ENCODE measurements at regions not wholly inside any gene's neighbourhood (a gene's known extent, or its start where the extent isn't known, plus 50 kb on each side); places are given as distances from the start of the nearest gene placed in this dataset.

GRCh38 chr2:3097804-3098203 is 279.8 kb downstream of the EIPR1 start:
- TF ChIP-seq EZH2 (IDR thresholded peaks at IDR 0.05; ENCODE audit: low read length, missing control alignments), result no peak
- TF ChIP-seq, protein P1, sequence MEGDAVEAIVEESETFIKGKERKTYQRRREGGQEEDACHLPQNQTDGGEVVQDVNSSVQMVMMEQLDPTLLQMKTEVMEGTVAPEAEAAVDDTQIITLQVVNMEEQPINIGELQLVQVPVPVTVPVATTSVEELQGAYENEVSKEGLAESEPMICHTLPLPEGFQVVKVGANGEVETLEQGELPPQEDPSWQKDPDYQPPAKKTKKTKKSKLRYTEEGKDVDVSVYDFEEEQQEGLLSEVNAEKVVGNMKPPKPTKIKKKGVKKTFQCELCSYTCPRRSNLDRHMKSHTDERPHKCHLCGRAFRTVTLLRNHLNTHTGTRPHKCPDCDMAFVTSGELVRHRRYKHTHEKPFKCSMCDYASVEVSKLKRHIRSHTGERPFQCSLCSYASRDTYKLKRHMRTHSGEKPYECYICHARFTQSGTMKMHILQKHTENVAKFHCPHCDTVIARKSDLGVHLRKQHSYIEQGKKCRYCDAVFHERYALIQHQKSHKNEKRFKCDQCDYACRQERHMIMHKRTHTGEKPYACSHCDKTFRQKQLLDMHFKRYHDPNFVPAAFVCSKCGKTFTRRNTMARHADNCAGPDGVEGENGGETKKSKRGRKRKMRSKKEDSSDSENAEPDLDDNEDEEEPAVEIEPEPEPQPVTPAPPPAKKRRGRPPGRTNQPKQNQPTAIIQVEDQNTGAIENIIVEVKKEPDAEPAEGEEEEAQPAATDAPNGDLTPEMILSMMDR (conservative IDR thresholded peaks at IDR 0.05 in 1 of 2, IDR thresholded peaks at IDR 0.05 in 1 of 2; ENCODE audit: low read depth in 1 of 2, low read length in 2 of 2), result no peak
- Histone ChIP-seq H3K27ac (ENCODE audit: insufficient read depth, low read length) (no peak overlapping the region), H3K9ac (ENCODE audit: insufficient read depth, low read length) (no peak overlapping the region), H3K79me2 (ENCODE audit: control insufficient read depth, insufficient read depth, low read length) (no peaks in the 10 kb centered on the region), H2AFZ (ENCODE audit: low read length) (no peak overlapping the region), H3K4me1 (ENCODE audit: control insufficient read depth, extremely low read depth, insufficient read depth, low read length) (no peaks in the 10 kb centered on the region), H3K9me3 (ENCODE audit: control insufficient read depth, insufficient read depth, low read depth, low read length) (no peaks in the 10 kb centered on the region), H3K4me2 (ENCODE audit: extremely low read depth, insufficient read depth, low read length) (no peak overlapping the region), H3K27me3 (ENCODE audit: control insufficient read depth, insufficient read depth, low read length) (no peaks in the 10 kb centered on the region), H3K36me3 (ENCODE audit: control insufficient read depth, insufficient read depth, low read length) (no peaks in the 10 kb centered on the region), H3K4me3 (replicated peaks in 1 of 4; ENCODE audit: control extremely low read depth in 1 of 4, insufficient read depth in 1 of 4, low read depth in 3 of 4, low read length in 4 of 4) (no peak overlapping the region), H4K20me1 (ENCODE audit: control insufficient read depth, extremely low read depth, insufficient read depth, low read length) (no peaks in the 10 kb centered on the region)
- no peak for DNase-seq (ENCODE audit: low read depth in 2 of 2)

DNA sequence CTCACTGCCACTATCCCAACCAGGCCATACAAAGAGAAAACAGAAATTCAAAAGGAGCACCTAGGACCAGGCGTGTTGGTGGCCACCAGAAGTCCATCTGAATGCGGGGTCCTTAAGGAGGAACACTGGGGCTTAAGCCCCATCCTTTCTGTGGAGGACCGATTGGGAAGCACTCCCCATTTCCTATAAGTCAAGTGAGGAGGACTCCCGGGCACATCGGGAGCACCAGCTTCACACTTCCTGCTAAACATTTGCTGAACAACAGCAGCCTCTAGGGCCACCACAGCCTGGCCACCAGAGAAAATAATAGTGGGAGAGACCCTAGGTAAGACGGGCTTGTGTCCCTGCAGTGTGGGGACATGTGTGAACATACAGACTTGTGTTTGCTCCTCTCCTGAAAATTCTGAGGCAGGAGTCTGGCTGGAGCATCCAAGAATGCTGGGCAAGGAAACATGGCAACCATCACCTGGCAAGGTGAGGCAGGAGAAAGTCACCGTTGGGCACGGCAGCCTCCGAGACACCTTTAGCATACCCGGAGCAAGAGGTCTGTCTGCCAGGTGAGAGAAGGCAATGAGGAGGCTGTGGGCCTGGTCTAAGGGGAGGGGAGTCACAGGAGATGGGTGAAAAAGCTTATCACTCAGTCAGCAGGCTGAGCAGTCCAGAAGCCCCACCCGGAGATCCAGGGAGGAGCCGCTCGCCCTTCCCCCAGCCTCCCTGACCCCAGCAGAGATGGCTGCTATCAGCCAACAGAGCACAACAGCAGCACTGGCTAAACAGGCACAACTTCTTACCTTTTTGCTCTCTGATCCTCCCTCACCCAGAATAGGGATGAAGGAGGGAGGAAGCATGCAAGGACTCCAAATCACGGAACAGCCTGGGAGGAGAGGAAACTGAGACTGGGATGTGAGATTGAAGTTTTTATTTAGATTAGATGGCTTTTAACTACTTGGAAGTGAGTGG is 282.3 kb downstream of the EIPR1 start:
- no peaks in the 10 kb centered on the region for H3K9me3 ChIP-seq (ENCODE audit: control insufficient read depth, insufficient read depth, low read depth, low read length)
- no peak overlapping the region for H3K4me3 ChIP-seq (replicated peaks in 1 of 4; ENCODE audit: control extremely low read depth in 1 of 4, insufficient read depth in 1 of 4, low read depth in 3 of 4, low read length in 4 of 4)
- H3K9ac ChIP-seq (ENCODE audit: insufficient read depth, low read length), result no peak overlapping the region
- H3K36me3 ChIP-seq (ENCODE audit: control insufficient read depth, insufficient read depth, low read length), result no peaks in the 10 kb centered on the region
- TF ChIP-seq EZH2 (IDR thresholded peaks at IDR 0.05; ENCODE audit: low read length, missing control alignments), result no peak
- TF ChIP-seq, protein P1 (conservative IDR thresholded peaks at IDR 0.05 in 1 of 2, IDR thresholded peaks at IDR 0.05 in 1 of 2; ENCODE audit: low read depth in 1 of 2, low read length in 2 of 2), result no peak
- H2AFZ ChIP-seq (ENCODE audit: low read length), result no peak overlapping the region
- no peak overlapping the region for H3K27ac ChIP-seq (ENCODE audit: insufficient read depth, low read length)
- H3K79me2 ChIP-seq (ENCODE audit: control insufficient read depth, insufficient read depth, low read length), result no peaks in the 10 kb centered on the region
- no peaks in the 10 kb centered on the region for H3K4me1 ChIP-seq (ENCODE audit: control insufficient read depth, extremely low read depth, insufficient read depth, low read length)
- no peak for DNase-seq (ENCODE audit: low read depth in 2 of 2)
- no peaks in the 10 kb centered on the region for H4K20me1 ChIP-seq (ENCODE audit: control insufficient read depth, extremely low read depth, insufficient read depth, low read length)
- H3K4me2 ChIP-seq (ENCODE audit: extremely low read depth, insufficient read depth, low read length), result no peak overlapping the region
- no peaks in the 10 kb centered on the region for H3K27me3 ChIP-seq (ENCODE audit: control insufficient read depth, insufficient read depth, low read length)

- TF ChIP-seq EZH2 (IDR thresholded peaks at IDR 0.05; ENCODE audit: low read length, missing control alignments), result no peak
- TF ChIP-seq, protein P1 (conservative IDR thresholded peaks at IDR 0.05 in 1 of 2, IDR thresholded peaks at IDR 0.05 in 1 of 2; ENCODE audit: low read depth in 1 of 2, low read length in 2 of 2), result no peak
- Histone ChIP-seq H3K4me3 (replicated peaks in 1 of 4; ENCODE audit: control extremely low read depth in 1 of 4, insufficient read depth in 1 of 4, low read depth in 3 of 4, low read length in 4 of 4) (no peak overlapping the region), H3K27me3 (ENCODE audit: control insufficient read depth, insufficient read depth, low read length) (no peaks in the 10 kb centered on the region), H4K20me1 (ENCODE audit: control insufficient read depth, extremely low read depth, insufficient read depth, low read length) (no peaks in the 10 kb centered on the region), H3K4me2 (ENCODE audit: extremely low read depth, insufficient read depth, low read length) (no peak overlapping the region), H3K79me2 (ENCODE audit: control insufficient read depth, insufficient read depth, low read length) (no peaks in the 10 kb centered on the region), H3K36me3 (ENCODE audit: control insufficient read depth, insufficient read depth, low read length) (no peaks in the 10 kb centered on the region), H3K9me3 (ENCODE audit: control insufficient read depth, insufficient read depth, low read depth, low read length) (no peaks in the 10 kb centered on the region), H3K27ac (ENCODE audit: insufficient read depth, low read length) (no peak overlapping the region), H3K9ac (ENCODE audit: insufficient read depth, low read length) (no peak overlapping the region), H3K4me1 (ENCODE audit: control insufficient read depth, extremely low read depth, insufficient read depth, low read length) (no peaks in the 10 kb centered on the region), H2AFZ (ENCODE audit: low read length) (no peak overlapping the region)
- no peak for DNase-seq (ENCODE audit: low read depth in 2 of 2)
These were observed 283.3 kb downstream of the EIPR1 start for GRCh38 chr2:3094318-3094717.

Data from fibroblast of lung (primary cell).